HG02938 (cell line): ENCODE measurements at regions not wholly inside any gene's neighbourhood (a gene's known extent, or its start where the extent isn't known, plus 50 kb on each side); places are given as distances from the start of the nearest gene placed in this dataset.
"Not testable (repeated sequence)": the region's sequence is repeated elsewhere in the genome, so short reads cannot be mapped to it uniquely, and the experiment has no call there.

Experiments used
- ATAC-seq: cut with Tn5 transposase; IDR thresholded peaks from one replicate; pipeline ENCODE4 v1.9.1; 2021; ENCODE audit warnings: mild to moderate bottlenecking, moderate library complexity; ENCODE audit not compliant: unreplicated experiment

DNA sequence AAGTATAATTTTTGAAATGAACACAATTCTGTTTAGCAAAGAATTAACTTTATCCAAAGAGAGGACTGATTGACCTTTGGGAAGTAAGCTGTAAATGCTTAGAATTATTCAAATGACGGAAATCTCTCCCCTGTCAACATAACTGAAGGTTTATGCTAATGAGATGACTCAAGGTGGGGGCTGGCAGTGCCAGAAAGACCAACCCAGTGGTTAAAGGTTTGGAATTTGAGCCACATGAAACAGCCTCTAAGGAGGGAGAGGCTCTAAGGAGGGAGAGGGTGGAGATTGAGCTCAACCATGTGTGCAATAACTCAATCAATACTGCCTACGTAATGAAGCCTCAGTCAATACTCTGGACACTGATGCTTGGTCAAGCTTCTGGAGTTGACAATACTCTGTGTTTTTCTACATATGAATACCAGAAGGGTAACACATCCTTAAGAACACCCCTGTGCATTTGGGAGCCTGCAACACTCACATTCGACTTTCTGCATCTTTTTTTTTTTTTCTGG is 123.4 kb upstream of the TENT5A start:
- ATAC-seq = no peak

DNA sequence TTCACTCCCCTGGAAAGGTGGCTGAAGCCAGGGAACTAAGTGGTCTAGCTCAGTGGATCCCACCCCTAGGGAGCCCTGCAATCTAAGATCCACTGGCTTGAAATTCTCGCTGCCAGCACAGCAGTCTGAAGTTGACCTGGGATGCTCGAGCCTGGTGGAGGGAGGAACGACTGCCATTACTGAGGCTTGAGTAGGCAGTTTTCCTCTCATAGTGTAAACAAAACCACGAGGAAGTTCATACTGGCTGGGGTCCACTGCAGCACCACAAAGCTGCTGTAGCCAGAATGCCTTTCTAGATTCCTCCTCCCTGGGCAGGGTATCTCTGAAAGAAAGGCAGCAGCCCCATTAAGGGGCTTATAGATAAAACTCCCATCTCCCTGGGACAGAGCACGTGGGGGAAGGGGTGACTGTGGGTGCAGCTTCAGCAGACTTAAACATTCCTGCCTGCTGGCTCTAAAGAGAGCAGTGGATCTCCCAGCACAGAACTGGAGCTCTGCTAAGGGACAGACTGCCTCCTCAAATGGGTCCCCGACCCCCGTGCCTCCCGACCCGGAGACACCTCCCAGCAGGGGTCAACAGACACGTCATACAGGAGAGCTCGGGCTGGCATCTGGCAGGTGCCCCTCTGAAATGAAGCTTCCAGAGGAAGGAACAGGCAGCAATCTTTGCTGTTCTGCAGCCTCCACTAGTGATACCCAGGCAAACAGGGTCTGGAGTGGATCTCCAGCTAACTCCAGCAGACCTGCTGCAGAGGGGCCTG is 117.4 kb upstream of the TENT5A start:
- ATAC-seq = not testable (repeated sequence)

DNA sequence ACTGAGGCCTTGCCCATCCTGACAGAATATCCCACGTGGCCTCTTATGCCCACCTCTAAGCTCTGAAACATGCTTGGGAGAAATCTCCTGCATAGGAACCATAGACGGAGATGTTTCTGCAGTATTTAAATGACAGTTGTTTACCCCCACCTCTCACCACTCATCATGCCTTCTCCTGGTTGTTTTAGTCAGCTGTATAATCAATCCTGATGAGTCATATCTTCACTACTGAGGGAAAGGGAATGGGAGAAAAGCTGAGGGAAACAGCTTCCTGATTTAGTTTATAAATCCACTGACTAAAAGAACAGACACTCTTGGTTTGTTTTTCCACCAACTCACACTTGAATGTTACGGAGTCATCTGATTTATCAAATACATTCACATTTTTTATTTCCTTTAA is 113.2 kb upstream of the TENT5A start:
- ATAC-seq = no peak

DNA sequence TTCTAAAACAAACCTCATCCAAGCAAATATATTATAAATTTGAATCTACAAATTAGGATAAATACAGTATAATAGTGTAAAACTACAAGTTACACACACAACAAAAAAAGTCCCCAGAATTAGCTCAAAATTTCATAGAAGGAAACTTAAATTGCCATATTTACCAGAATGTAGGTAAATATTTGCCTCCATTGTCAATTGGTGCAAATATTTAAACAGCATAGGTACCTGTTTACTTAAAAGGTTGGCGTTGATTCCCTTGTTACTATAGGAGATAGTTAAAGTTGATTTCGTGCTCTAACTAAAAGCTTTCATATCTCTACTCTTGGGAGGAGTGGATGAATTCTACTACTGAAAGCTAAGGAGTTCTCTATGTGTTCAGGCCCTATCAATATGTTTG is 111.6 kb upstream of the TENT5A start:
- no peak for ATAC-seq

DNA sequence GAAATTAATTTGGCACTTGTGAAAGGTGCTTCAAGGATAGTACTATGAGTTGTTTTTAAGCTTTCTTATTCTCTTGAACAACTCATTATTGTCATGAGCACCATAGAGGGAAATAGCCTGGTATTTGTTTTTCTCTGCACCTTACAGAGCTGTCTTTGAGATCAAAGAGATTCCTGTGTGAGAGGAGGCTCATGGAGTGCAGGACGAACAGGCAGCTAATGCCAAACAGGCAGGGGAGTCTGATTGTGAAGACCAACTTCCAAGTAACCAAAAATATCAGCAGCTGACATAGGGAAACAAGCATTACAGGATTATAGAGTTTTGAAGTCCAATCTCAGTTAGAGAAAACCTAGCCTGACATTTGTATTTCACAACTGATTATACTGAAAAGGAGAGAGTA is 110.6 kb upstream of the TENT5A start:
- ATAC-seq = no peak

DNA sequence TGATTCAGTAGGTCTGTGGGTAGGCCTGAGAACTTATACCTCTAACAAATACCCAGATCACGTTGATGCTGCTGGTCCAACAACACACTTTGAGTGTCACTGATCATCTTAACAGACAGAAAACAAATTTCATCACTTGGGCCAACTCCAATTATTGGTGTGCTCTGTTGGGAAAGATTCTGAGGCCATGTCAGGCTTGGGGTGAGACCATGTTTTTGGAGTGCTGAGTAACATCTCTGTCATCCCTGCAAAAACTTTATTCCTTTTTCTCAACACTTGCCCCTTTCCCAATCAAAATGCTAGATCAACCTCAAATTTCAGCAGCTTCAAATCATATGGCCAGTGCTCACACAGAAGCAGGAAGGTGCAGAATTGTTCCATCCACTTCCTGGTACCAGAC is 108.8 kb upstream of the TENT5A start:
- ATAC-seq = no peak

DNA sequence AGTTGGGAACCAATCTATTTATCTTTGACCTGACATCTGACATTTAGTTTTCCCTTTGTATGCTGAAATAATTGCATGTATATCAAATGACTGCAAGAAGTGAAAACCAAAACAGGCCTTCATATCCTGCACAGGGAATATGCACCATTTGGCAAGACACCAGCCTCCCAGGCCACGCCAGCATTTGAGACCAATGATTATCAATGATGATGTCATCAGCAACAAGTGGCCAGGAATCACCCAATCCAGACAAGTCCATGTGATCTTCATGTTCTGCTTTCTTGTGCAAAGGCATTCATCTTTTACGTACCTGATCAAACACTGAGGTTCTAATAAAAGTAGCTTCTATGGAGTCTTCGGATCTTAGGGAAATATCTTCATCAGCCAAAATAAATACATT is 107.4 kb upstream of the TENT5A start:
- no peak for ATAC-seq

DNA sequence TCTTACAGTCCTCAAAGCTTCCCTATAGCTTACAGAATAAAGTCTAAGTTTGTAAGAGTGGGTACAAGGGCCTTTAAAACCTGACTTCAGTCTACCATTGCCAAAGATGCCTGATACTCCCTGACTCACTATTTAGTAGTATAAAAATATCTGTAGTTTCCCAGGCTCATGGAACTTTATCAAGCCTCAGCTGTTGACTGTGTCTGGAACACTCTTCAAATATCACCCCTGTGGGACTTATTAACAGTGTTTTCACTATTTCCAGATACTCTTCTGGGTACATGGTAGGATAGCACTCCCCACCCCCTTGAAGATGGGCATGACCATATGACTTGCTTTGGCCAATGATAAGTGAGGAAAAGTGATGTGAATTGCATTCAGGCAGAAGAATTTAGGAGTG is 105.3 kb upstream of the TENT5A start:
- ATAC-seq = no peak

DNA sequence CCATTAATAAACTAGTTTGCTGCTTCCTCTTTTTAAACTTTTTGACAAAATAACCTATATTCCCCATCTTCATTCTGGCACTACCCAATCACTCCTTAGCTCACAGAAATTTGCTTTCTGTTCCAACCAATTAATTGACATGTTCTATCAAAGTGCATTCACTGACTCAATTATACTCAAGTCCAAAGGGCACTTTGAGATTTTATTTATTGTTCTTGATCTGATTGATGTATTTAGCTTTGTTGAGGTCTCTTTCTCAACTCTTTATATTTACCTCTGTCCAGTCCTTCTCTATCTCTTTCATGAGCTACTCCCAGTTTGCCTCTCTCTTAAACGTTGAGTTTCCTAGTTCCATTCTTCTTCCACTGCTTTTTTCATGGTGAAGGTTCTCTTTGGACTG is 104.4 kb upstream of the TENT5A start:
- no peak for ATAC-seq

DNA sequence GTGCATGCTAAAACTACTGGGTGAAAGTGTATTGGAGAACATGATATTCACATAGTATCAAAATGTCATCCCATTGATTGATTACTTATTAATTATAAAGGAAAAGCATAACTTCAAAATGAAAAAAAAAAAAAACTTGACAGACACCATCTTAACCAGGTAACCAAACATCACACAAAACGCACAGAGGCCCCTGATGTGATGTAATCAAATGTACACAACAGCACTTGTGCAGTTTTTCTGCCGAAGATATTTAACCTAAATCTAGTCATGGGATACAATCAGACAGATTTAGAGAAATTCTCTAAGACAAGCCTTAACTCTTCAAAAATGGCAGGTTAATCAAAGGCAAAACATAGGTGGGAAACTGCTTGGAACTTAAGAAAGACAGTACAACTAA is 102.0 kb upstream of the TENT5A start:
- no peak for ATAC-seq

DNA sequence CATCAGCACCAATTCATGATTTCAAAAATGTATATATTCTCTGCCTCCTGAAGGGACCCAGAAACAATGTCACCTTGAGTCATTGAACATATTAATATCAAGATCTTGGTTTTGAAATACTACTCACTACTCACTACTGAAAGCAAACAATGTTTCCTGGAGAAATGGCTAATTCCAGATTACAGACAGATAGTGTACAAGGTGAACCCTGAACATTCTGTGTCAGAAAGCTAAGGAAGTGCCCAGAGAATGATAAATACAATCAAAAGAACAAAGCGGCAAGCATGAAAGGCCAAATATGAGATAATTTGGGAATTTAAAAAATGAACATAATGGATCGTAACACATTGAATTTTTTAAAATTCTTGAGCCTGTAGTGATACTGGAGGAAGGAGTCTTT is 101.5 kb upstream of the TENT5A start:
- ATAC-seq = no peak

DNA sequence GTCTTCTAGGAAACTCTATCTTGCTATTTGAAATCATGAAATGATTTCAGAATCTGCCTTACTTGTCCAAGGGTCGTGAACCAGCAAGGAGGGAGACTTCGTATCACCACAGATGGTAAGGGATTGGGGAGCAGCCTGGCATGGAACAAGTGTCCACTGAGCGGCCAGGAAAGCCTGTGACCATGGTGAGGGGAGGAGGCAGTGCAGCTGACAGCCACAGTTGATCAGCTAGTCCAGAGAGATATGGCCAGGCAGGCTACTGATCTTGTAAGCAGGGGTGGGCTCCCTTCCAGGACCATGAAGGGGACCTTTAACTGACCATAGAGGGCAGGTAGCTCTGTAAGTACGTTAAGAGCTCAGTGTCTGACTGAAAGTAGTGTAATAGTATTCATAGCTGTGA is 96.8 kb upstream of the TENT5A start:
- ATAC-seq = no peak

DNA sequence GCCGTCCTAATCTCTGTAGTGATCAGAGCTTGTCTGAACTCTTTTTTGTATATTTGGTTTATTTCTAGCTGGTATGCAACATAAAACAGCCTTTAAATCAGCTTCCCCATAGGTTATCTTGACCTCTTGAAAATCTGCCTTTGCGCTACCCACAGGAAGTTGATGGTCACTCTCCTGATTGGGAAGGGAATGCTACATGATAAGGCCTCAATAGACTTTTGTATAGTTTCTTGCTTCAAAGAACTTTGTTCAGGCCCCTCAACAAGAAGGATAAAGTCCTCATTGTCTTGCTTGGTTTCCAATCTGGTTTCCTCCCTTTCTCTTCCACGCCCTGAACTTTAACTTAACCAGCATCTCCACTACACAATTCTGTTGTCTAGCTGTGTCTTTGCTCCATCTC is 95.4 kb upstream of the TENT5A start:
- no peak for ATAC-seq

DNA sequence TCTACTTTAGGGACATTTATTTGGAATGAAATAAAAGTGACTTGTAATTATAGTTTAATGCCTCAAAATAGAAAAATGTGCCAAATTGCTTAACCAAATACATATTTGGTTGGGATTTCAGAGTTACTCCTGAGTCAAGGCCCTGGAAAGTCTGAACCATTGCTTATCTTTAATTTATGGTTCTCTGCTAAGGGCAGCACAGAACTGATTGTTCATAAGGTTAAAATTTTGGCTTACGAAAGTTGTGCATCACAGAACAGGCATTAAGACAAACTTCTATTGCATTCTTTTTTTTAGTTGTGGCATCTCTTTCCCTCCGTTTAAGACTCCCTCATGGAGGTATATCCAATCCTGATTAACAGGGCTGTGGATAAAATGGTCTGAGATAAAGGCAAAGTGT is 92.2 kb upstream of the TENT5A start:
- ATAC-seq = no peak

DNA sequence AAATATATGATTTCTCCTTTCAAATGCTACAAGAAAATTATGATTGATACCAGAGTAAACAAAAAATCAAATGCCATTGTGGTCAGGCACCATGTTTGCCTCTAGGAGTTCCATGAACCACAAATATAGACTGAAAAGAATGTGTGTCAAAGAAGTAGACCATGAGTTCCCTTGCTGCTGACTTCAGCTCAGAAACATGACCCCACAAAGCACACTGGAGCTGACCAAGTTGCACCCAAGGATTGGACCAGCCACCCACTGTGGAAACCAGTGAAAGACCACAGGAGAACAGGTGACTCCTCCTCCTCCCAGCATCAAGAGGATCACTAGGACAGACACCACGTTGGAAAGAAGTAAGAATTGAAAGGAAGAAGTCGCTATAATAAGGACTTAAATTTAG is 90.8 kb upstream of the TENT5A start:
- ATAC-seq = no peak

DNA sequence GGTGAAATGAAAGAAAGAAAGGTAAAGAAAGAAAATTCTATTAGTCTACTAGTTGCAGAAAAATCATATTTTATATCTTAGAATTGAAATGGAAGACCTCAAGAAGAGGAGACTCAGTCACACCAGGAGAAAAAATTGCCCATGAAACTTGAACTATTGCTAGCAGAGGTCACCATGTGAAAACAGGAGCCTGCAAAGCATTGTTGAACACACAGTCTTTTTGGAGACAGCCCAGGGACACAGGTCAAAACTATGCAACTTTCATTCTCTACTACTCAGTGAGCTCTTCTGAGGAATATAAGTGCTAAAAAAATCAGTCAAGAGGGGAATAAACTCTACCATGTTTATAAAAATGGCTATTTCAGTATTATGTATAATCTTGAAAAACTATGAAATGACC is 89.8 kb upstream of the TENT5A start:
- no peak for ATAC-seq

DNA sequence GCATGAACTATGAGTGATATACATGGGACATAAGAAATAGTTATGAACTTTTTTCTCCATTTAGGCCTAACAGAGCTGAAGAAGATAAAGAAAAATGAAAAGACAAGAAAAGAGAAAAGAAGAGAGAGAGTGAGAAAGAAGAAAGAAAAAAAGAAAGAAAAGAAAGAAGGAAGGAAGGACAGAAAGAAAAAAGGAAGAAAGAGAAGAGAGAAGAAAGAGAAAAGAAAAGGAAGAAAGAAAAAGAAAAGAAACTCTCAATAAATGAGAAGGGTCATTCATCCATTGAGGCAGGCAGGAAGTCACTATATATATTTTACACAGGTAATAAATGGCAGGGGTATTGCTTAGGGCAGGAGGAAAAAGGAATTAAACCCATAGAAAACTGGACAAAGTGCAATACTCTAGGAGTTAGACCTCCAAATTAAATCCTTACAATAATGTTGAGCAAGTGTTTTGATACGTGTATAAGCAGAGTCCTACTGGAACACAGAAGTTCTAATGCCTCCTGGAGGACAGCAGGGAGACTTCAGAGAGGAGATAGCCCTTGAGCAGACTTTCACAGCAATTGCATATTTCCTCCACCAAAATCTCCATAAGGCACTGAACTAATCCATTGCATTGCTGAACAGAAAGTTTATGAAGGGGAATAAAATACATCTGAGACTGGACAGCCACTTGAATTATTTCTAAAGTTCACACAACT is 86.4 kb upstream of the TENT5A start:
- no peak for ATAC-seq

DNA sequence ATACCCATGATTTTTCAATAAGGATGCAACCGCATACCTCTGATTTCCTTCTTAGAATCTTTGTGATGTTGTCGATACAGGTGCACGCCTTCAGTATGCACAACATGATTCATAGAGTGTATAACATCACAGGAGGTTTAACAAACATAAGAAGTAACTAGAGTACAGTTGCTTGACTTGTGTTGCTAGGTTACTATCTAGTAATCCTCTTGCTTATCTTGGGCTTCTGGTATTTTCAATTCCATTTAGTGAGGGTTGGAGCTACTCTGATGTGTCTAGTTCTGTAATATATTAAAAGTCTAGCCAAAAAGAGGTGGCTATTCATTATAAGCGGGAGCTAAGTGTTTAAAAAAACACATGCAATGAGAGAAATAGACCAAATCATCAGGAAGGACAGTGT is 85.5 kb upstream of the TENT5A start:
- no peak for ATAC-seq

DNA sequence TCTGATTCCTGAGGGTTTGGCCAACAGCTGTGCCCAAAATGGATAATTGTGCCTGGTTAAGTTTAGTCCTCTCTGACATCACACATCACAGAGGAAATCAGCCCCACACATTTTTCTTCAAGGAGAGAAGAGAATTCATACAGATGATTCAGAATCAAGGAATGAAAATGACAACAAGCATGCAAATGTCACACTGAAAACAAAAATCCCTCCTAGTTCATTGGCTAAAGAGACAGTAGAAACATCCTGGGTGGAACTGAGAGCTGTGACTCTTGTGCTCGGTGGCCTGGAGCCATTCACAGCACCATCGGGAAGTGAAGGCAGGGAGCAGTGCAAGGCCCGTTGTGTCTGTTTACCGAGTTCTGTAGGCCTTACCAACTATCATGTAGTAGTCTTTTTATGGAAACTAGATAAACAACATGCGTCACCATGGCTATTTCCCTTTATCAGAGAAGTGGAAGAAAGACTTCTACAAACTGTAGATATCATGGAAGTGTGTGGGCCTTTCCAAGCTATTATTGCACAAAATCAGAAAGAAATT is 81.7 kb upstream of the TENT5A start:
- no peak for ATAC-seq

DNA sequence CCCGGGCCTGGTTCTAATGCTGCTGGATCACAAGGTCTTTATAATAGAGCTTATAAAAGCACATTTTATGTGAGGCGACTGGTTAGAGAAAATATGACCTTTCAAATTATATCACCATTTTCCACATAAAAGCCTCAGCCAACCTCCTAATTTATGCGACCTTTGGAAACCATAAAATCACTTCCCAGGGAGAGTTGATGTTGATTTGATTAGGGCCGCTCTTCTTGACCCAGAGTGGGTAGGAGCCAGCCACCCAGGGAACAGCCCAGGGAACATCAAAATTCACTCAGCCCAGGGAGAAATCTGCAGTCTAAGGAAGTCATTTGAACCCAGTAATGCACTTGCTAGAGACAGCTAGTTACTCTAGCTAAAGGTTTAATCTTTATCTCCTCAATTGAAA is 79.8 kb upstream of the TENT5A start:
- no peak for ATAC-seq

DNA sequence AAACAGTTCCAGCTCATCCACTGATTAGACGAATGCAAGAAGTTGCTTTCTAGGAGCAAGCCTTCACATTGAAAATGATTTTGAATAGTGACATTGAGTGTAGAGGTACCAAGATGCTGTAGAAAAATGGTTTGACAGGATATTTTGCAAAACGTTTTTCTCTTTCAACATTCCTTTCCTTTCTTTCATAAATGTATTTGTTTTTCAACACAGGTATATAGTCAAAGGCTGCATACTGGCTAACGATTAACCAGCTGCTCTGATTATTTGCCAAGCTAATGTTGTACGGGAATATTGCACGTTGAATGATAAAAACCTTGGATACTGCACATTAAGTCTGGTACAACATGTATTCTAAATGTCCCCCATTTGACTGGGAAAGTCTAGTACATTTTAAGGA is 78.8 kb upstream of the TENT5A start:
- no peak for ATAC-seq

DNA sequence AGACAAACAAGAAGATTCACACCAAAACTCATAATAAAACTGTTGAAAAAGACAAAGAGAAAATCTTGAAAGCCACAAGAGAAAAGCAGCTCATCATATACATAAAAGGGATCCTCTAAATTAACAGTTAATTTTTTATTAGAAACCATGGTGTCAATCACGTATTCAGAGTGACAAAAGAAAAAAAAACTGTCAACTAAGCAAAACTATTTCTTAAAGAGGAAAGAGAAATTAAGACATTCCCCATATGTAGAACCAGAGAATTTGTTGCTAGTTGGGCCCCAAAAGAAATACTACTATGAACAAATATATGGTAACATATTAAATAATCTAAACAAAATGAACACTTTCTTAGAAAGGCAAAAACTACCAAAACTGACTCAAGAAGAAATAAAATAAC is 74.3 kb upstream of the TENT5A start:
- no peak for ATAC-seq
